BJ (cell line): ENCODE measurements at regions not wholly inside any gene's neighbourhood (a gene's known extent, or its start where the extent isn't known, plus 50 kb on each side); places are given as distances from the start of the nearest gene placed in this dataset.

Experiments used
- CTCF ChIA-PET: fragments of 350-600 bp; formaldehyde crosslinking; extraction: SDS; loops from one replicate; lab custom pipeline; 2021; ENCODE audit warnings: antibody characterized with exemption, inconsistent platforms; lab: Yijun Ruan, JAX
- POLR2A ChIA-PET: fragments of 300-600 bp; sonication (Branson Sonifier 250); formaldehyde crosslinking; extraction: SDS; loops from one replicate; lab custom pipeline; 2021; ENCODE audit warnings: antibody characterized with exemption; lab: Charles Lee
- DNase-seq: peaks from one replicate; pipeline ENCODE4 v3.0.0-alpha.2; 2011; ENCODE audit warnings: low read depth
- H3K27me3 ChIP-seq: 2 replicates; pipeline ENCODE4 v1.6.0; 2011; ENCODE audit warnings: low read length; ENCODE audit not compliant: control insufficient read depth, insufficient read depth
- H3K36me3 ChIP-seq: 2 replicates; pipeline ENCODE4 v1.5.1; 2011; ENCODE audit warnings: low read length; ENCODE audit not compliant: control insufficient read depth, insufficient read depth
- H3K4me3 ChIP-seq: 2 replicates; pipeline ENCODE4 v1.5.1; 2011; ENCODE audit warnings: low read depth, mild to moderate bottlenecking, control low read depth, low read length
- CTCF ChIP-seq: IDR thresholded peaks from 2 replicates; pipeline ENCODE4 v1.5.1; 2011; ENCODE audit warnings: low read depth, mild to moderate bottlenecking, control low read depth, inconsistent platforms, low read length, moderate library complexity; ENCODE audit not compliant: insufficient read depth

DNA sequence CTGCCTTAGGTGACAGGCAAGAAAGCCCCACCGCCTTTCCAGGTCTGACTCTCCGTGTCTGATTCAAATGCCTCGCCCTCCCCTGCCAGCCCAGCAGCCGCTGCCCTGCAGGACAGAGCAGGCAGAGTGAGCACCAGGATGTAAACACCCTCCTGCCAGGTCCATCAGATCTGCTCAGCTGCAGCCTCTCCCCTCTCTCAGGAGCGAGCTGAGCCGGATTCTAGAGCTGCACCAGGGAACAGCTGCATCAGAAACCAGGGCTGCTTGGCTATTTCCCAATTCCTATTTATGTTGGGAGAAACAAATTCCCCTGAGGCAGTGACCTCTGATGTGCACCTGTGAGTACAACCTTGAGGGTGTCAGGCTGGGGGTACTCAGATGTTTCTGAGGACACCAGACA is 121.5 kb upstream of the ZMIZ1 start:
- Histone ChIP-seq H3K36me3 (no peaks in the 10 kb centered on the region), H3K4me3 (no peak overlapping the region), H3K27me3 (no peaks in the 10 kb centered on the region; the same call in 1 of the 2 replicates)
- CTCF ChIA-PET: interaction anchor here (1.6 kb wide), 1 partner anchor 11 kb away, joined by 3 read pairs; no protein-coding TSS in a partner anchor
- no peak for TF ChIP-seq CTCF
- POLR2A ChIA-PET: no interaction called here
- DNase-seq: no peak

DNA sequence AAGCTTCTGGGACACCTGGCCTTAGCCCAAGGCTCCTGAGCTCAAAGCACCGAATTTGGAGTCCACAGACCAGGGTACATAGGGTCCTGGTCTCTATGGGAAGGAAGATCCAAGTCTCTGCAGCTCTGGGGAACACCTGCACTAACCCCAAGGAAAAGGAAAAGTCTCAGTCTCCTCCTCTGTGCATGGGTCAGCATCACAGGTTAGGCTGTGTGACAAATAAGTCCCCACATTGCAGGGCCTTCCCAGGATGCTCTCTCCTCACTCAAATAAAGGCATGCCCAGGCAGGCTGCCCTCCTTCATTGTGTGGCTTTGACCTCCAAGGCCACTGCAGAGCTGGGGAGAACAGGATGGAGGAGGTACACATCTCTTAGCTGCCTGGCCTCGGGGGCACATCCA is 121.0 kb upstream of the ZMIZ1 start:
- H3K4me3 ChIP-seq: no peak overlapping the region
- POLR2A ChIA-PET: no interaction called here
- no peak for TF ChIP-seq CTCF
- no peaks in the 10 kb centered on the region for H3K36me3 ChIP-seq
- H3K27me3 ChIP-seq: no peaks in the 10 kb centered on the region; the same call in 1 of the 2 replicates
- CTCF ChIA-PET: interaction anchor here (1.2 to 1.6 kb wide), 2 partner anchors 11 to 248 kb away, joined by 3 read pairs; no protein-coding TSS in a partner anchor
- no peak for DNase-seq

DNA sequence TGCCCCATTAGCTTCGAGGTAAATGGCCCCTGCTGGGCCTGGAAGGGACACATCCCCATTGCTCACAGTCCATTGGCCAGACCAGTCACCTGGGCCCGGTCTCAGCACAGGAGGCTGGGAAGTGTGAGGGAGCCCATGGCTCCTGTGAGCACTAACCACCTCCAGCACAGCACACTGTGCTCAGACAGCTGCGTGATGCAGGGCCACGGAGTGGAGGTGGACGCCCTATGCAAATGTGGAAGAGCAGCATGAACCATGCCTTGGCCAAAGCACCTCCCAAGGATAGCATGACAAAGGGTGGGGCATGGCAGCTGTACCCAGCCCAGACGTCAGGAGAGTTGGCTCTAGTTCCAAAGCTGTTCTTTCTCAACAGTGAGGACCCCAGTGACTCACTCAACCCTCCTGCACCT is 120.1 kb upstream of the ZMIZ1 start:
- no peak for DNase-seq
- no peaks in the 10 kb centered on the region for H3K36me3 ChIP-seq
- no peak overlapping the region for H3K4me3 ChIP-seq
- CTCF ChIA-PET: interaction anchor here (0.8 to 1.2 kb wide), 2 partner anchors 197 to 247 kb away, joined by 3 read pairs; no protein-coding TSS in a partner anchor
- POLR2A ChIA-PET: no interaction called here
- TF ChIP-seq CTCF: no peak
- no peaks in the 10 kb centered on the region; the same call in 1 of the 2 replicates for H3K27me3 ChIP-seq

DNA sequence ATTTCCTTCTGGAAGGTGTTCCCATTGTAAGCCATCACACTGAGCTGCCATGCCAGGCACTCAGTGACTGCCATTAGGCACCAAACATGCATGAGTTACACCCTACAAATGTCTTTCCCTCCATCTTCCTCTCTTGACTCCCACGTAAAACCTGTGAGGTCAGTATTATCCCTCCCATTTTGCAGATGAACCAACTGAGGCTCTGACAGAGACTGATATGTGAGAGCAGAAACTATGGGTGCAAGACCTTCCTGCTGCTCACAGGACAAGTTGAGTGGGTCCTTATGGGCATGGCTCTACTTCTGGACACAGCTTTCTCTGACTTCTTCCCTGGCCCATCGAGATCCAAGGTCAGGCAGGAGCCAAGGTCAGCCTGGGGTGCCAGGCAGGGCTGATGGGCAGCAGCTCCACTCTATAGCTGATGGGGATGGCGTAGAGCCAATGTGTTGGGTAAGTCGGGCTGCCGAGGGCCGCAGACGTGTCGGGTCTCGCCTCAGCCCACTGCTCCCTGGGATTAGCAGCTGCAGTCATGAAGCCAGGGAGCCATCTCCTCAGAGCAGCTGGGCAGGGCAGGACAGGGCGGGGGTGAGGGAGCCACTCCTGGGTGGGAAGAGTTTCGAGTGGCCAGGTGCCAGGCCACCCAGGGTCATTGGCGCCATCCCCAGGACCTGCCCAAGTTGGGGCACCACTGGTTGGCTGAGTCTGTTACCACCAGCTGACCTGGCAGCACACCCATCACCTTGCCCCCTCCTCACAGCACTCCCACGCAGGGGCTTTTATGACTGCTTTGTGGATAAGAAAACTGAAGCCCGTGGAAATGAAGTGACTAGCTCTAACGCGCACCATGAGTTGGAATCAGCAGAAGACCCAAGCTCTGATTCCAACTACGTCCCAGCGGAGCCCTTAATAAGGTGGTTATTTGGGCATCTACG is 117.8 kb upstream of the ZMIZ1 start:
- CTCF ChIA-PET: interaction anchor here (1.1 kb wide), 1 partner anchor 9 kb away, joined by 3 read pairs; no protein-coding TSS in a partner anchor
- POLR2A ChIA-PET: no interaction called here
- Histone ChIP-seq H3K4me3 (no peak overlapping the region), H3K27me3 (no peaks in the 10 kb centered on the region; the same call in 1 of the 2 replicates), H3K36me3 (no peaks in the 10 kb centered on the region)
- DNase-seq: no peak
- TF ChIP-seq CTCF: no peak

GRCh38 chr10:78952030-78952429 is 116.7 kb upstream of the ZMIZ1 start:
- no peaks in the 10 kb centered on the region for H3K36me3 ChIP-seq
- ChIA-PET CTCF (interaction anchor here (1.2 to 2.0 kb wide), 3 partner anchors 9 to 244 kb away, joined by 3 to 13 read pairs (median 4); no protein-coding TSS in a partner anchor), POLR2A (no interaction called here)
- no peak for DNase-seq
- H3K4me3 ChIP-seq: no peak overlapping the region
- no peaks in the 10 kb centered on the region; the same call in 1 of the 2 replicates for H3K27me3 ChIP-seq
- TF ChIP-seq CTCF: no peak
